ENCODE measurements at regions not wholly inside any gene's neighbourhood (a gene's known extent, or its start where the extent isn't known, plus 50 kb on each side); places are given as distances from the start of the nearest gene placed in this dataset.
"Not testable (repeated sequence)": the region's sequence is repeated elsewhere in the genome, so short reads cannot be mapped to it uniquely, and the experiment has no call there.

DNA sequence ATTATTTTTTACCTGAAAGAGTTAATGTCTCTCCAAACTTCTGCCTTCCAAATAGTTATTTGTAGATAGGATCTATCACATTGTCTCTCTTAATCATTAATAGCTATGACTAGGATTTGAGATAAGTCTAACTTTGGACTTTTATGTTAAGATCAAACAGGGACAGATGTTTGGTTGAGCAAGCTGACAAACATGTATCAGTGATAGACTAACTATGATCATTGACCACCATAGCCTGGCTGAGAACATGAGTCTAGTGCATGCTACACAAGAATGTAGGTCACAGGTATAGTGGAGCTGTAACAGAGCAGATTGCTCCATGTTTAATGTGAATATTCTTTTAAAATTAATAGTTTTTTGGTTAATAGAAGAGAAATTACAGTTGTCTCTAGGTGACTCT lies 52.0 kb downstream of the SYT15B start:
- not testable (repeated sequence) for DNase-seq

- DNase-seq = not testable (repeated sequence)
These were observed 52.9 kb downstream of the SYT15B start for GRCh38 chr10:47710443-47710842.

DNA sequence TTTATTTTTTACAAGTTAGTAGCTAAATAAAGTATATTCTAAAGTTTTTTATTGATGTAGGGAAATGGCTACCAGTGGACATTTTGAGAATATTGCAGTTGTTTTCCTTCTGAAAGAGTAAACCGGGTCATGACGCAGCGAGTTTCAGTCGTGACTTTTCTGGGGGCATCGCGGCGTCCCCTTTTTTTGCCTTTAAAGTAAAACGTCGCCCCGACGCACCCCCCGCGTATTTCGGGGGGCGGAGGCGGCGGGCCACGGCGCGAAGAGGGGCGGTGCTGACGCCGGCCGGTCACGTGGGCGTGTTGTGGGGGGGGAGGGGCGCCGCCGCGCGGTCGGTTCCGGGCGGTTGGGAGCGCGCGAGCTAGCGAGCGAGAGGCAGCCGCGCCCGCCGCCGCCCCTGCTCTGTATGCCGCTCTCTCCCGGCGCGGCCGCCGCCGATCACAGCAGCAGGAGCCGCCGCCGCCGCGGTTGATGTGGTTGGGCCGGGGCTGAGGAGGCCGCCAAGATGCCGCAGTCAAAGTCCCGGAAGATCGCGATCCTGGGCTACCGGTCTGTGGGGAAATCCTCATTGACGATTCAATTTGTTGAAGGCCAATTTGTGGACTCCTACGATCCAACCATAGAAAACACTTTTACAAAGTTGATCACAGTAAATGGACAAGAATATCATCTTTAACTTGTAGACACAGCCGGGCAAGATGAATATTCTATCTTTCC lies 57.5 kb downstream of the SYT15B start:
- peak; percentile 20 for DNase-seq

GRCh38 chr10:47701285-47701684 lies 62.1 kb downstream of the SYT15B start:
- not testable (repeated sequence) for DNase-seq

GRCh38 chr10:47699854-47700253 lies 63.5 kb downstream of the SYT15B start:
- not testable (repeated sequence) for DNase-seq

DNA sequence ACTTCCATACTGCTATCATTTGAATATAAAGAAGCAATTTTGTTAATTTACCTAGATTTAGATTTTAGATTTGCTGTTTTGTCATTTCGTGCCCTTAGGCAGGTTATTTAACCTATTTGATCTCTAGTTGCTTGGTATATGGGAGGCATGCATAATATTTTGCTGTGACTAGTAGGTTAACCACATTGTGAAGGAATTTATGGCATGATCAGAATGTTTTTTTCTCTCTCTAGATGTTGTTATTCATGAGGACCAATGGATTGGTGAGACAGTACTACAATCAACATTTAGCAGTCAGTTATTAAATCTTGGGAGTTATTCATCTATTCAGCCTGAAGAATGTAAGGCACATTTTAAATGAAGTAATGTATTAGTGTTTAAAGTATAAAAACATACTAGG lies 67.2 kb downstream of the SYT15B start:
- DNase-seq = not testable (repeated sequence)

DNA sequence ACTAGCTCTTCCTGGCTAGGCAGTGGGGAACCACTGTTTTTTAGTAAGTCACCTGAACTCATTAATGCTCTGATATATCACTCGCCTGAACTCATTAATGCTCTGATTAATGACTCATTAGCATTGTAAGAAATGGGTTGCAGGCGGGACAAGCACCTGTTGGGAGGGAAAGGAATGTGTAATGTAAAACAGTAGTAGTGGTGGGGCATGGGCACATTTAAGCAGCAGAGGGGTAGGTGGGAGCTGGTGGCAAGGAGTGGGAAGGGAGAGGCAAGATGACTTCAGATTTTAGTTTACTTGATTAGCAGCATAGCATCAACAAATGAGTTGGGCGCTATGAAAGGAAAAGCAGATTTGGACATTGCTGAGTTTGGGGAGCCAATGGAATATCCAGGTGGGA lies 68.2 kb downstream of the SYT15B start:
- DNase-seq = not testable (repeated sequence)

DNA sequence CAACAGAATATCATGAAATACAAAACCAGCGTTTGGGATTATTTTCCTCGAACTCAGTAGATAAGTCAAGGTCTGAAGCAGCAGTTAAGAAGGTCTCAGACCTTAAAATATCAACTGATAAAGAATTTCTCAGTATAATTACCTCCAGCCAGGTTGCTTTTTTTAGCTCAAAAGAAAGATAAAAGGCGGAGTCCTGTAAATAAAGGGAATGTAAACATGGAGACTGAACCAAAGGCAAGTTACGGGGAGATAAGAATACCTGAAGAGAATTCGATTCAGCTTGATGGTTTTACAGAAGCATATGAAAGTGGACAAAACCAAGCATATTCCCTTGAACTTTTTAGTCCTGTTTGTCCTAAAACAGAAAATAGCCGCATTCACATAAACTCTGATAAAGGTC lies 73.1 kb downstream of the SYT15B start:
- not testable (repeated sequence) for DNase-seq

DNA sequence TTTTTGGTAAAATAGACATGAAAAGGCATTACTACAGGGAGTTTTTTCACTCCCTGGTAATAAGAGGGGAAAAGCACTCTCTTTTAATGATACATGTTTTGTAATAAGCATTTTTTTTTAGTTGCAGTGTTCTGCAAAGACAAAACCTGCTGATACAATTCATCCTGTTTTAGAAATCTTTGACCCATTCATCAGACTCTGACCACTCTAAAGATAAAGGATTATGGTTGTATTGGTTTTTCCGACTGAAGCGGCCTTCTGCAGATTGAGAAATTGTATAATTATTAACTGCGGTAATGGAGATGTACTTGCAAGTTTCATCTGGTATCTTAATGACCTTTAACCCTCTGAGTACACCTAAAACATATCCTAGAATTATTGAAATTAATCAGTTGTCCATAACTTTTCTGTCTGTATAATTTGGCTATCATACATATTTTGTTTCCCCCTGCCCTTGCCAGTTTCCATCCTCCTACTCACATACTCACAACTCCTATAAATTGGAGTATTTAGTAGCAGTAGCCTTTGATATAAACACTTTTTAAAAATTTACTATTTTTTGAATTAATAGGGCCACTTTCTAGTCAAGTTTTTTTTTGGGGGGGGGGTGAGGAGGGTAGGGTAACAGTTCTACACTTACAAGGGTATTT lies 79.4 kb downstream of the SYT15B start:
- not testable (repeated sequence) for DNase-seq

GRCh38 chr10:47681638-47681990 lies 81.8 kb downstream of the SYT15B start:
- not testable (repeated sequence) for DNase-seq

GRCh38 chr10:47680848-47681637 lies 82.3 kb downstream of the SYT15B start:
- not testable (repeated sequence) for DNase-seq

- not testable (repeated sequence) for DNase-seq
These were observed 87.3 kb downstream of the SYT15B start for GRCh38 chr10:47676102-47676501.

GRCh38 chr10:47675577-47675976 lies 87.8 kb downstream of the SYT15B start:
- DNase-seq = not testable (repeated sequence)

- not testable (repeated sequence) for DNase-seq
These were observed 90.3 kb downstream of the SYT15B start for GRCh38 chr10:47673128-47673527.

- DNase-seq = not testable (repeated sequence)
These were observed 92.5 kb downstream of the SYT15B start for GRCh38 chr10:47670857-47671256.

GRCh38 chr10:47661955-47662577 lies 101.3 kb downstream of the SYT15B start:
- not testable (repeated sequence) for DNase-seq

GRCh38 chr10:47656732-47657131 lies 106.7 kb downstream of the SYT15B start:
- not testable (repeated sequence) for DNase-seq

DNA sequence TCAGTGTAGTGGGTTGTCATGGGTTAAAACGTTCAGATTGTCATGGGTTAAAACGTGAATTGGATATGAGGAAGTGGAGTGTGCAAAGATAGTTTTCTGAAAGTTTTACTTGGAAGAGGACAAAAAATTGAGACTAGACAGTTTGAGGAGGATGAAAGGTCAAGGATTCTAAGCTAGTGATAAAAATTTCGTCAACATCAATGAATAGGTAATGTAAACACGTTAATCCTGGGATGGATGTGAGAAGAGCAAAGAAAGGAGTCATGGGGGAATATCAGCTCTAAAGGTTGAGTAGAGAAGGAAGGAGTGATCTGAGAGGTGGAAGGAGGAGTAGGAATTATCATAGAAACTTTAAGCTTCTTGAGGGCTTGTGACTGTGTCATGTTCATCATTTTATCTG lies 109.2 kb downstream of the SYT15B start:
- DNase-seq = not testable (repeated sequence)

- not testable (repeated sequence) for DNase-seq
These were observed 114.8 kb downstream of the SYT15B start for GRCh38 chr10:47648594-47648993.

GRCh38 chr10:47647523-47648101 lies 115.8 kb downstream of the SYT15B start:
- not testable (repeated sequence) for DNase-seq

DNA sequence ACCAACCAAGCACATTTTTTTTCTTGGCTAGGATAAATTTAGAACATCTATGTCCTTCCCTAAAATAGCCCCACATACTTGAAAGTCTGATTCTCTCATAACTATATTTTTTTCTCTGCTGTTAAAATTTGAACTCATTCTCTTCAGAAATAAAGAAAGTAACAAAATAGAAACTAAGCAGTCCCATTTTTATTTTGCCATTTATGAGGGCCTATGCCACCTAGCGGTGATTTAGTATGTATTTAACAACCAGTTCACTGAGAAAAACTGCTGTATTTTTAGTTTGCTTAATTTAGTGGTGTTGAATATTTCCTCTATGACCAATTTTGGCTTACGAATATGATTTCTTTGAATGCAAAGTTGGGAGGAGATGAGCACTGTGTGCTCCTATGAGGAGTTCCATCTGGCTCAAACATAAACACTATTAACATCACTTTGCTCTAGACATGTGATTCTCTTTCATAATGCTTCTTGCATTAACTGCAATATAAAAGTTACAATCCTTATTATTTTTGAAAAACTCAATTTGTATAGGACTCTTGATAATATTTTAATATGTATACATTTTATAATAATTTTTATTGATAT lies 116.6 kb downstream of the SYT15B start:
- DNase-seq = not testable (repeated sequence)

GRCh38 chr10:47626975-47627374 lies 103.5 kb upstream of the AGAP9 start:
- not testable (repeated sequence) for DNase-seq
